Lung (tissue), 11 donors: ENCODE measurements at regions not wholly inside any gene's neighbourhood (a gene's known extent, or its start where the extent isn't known, plus 50 kb on each side); places are given as distances from the start of the nearest gene placed in this dataset.

ENCODE experiments used
- ATAC-seq: fragments of 200-7000 bp; cut with Tn5 transposase; one replicate; pipeline ENCODE4 v1.9.1; 2020; ENCODE audit warnings: moderate number of reproducible peaks; ENCODE audit not compliant: insufficient read depth, low FRiP score
- DNase-seq, 3 donors: peaks; one replicate each; pipeline ENCODE4 v3.0.0-alpha.2; 2013 to 2017
- H3K27ac ChIP-seq, 2 donors: one replicate each; pipeline ENCODE4 v1.5.1; 2013; ENCODE audit warnings: mild to moderate bottlenecking in 2 of 2, moderate library complexity in 2 of 2, control low read depth in 1 of 2, inconsistent platforms in 1 of 2, low read depth in 1 of 2, low read length in 1 of 2
- H3K27me3 ChIP-seq, 3 donors: one replicate each; pipeline ENCODE4 v1.5.1; 2013; ENCODE audit warnings: low read length in 2 of 3; ENCODE audit not compliant: control insufficient read depth in 3 of 3, insufficient read depth in 3 of 3
- H3K36me3 ChIP-seq, 4 donors: one replicate each; pipeline ENCODE4 v1.5.1; 2013; ENCODE audit warnings: low read length in 4 of 4, mild to moderate bottlenecking in 1 of 4, moderate library complexity in 1 of 4; ENCODE audit not compliant: control insufficient read depth in 4 of 4, insufficient read depth in 4 of 4
- H3K4me1 ChIP-seq, 5 donors: one replicate each; pipeline ENCODE4 v1.5.1; 2013; ENCODE audit warnings: low read length in 5 of 5, mild to moderate bottlenecking in 2 of 5, moderate library complexity in 1 of 5; ENCODE audit not compliant: control insufficient read depth in 5 of 5, insufficient read depth in 5 of 5
- H3K4me3 ChIP-seq: one replicate; pipeline ENCODE4 v1.5.1; 2013; ENCODE audit warnings: mild to moderate bottlenecking, control low read depth, moderate library complexity
- H3K9ac ChIP-seq, 2 donors: one replicate each; pipeline ENCODE4 v1.5.1; 2013; ENCODE audit warnings: low read length in 2 of 2, control low read depth in 1 of 2; ENCODE audit not compliant: insufficient read depth in 1 of 2
- H3K9me3 ChIP-seq, 4 donors: one replicate each; pipeline ENCODE4 v1.5.1; 2013; ENCODE audit warnings: low read length in 3 of 4, mild to moderate bottlenecking in 1 of 4, moderate library complexity in 1 of 4; ENCODE audit not compliant: control insufficient read depth in 4 of 4, insufficient read depth in 3 of 4
- WGBS, 2 donors: extraction: QIAGEN DNeasy Blood & Tissue Kit; methylation state at CpG; one replicate each; pipeline ENCODE4 v1.1.7; 2013; 5-methylcytosine and 5-hydroxymethylcytosine counted together
- TF ChIP-seq, protein P1 (sequence below): IDR thresholded peaks from 2 replicates; pipeline ENCODE4 v1.5.1; 2012; ENCODE audit warnings: mild to moderate bottlenecking; ENCODE audit errors: control extremely low read depth, extremely low read depth
- donor health status: control.
- donor health status: control.
- donor health status: Bipolar disorder and iron deficiency.
- donor health status: healthy.
- donor health status: DM: yes; HTN: yes; CAD: no.

DNA sequence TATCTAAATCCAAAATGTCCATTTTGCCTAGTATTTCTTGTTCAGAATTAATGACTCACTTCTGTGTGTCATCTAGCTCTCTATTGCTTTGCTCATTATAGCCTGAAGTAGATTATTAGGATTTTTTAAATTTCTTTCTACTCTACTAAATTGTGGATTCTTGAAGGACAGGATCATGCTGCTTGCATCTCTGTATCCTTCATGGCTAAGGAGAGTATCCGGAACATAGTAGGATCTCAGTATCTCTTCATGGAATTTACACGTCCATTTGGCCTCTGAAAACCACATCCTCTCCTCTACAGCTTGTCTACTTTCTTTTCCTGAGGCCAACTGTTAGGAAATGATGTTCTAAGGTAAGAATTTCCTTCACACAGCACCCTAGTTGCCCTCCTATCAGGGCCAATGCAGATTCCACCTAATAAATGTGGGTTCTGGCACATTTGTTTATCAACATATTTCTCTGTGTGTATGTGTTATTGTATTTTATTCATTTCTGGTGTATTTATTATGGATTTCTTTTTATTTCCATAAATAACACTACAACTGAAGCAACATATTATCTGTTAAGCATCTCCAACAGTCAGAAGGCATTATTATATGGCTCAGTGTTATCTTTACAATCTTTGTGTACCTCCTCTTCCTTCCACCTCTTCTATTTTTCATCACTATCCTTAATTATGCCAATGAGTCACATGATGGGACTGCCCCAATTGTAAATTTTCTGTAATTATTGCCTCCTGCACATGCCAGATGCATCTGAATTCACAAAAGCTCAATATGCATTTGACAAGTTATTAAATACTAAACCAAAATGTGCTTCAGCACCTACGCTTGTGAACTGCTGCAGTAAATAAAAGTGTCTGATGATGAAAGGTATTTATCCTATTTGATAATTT is 557.8 kb upstream of the TLE4 start:
- Histone ChIP-seq H3K4me3 (no peak overlapping the region), H3K9me3 (peaks cover 0 to 3% (median 1%) of the 10 kb centered on the region in 4 donors), H3K27me3 (no peaks in the 10 kb centered on the region), H3K9ac (no peak overlapping the region), H3K4me1 (no peaks in the 10 kb centered on the region), H3K27ac (no peak overlapping the region), H3K36me3 (no peaks in the 10 kb centered on the region)
- TF ChIP-seq, protein P1, sequence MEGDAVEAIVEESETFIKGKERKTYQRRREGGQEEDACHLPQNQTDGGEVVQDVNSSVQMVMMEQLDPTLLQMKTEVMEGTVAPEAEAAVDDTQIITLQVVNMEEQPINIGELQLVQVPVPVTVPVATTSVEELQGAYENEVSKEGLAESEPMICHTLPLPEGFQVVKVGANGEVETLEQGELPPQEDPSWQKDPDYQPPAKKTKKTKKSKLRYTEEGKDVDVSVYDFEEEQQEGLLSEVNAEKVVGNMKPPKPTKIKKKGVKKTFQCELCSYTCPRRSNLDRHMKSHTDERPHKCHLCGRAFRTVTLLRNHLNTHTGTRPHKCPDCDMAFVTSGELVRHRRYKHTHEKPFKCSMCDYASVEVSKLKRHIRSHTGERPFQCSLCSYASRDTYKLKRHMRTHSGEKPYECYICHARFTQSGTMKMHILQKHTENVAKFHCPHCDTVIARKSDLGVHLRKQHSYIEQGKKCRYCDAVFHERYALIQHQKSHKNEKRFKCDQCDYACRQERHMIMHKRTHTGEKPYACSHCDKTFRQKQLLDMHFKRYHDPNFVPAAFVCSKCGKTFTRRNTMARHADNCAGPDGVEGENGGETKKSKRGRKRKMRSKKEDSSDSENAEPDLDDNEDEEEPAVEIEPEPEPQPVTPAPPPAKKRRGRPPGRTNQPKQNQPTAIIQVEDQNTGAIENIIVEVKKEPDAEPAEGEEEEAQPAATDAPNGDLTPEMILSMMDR, result no peak
- no peak for ATAC-seq
- DNase-seq, result no peak
- 64 to 71% methylated on average over 3 of the region's 3 CpGs for WGBS, 2 donors

DNA sequence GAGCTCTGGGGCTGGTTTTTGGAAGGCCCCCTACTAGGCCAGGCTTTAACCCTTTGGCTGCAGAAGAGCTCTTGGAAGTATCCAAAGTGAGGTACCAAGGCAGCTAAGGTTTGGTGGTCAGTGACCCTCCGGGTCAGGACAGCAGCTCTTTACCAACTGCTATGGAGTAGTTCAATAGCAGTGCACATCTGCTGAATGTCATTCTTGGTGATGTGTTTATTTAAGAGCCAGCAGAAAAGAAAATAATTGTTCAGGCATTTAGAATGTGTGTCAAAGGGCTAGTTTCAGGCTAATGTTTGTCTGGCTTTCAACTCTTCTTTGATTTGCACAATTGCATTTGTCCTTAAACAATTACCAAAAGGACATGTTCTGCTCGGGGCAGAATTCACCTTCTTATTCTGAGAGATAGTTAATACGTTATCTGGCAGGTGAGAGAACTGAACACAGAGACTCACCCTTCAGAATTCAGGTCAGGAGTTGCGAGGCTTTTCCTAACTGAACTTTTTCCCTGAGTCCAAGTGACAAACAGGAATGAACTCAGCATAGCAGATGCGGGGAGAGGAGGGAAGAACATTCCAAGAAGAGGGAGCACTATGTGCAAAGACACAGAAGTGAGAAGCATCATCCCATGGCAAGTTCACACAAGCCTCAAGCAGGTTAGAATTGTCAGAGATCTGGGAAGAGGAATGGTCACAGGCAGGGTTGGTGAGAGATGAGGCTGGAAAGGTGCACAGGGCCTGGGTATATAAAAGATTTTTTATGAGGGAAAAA is 556.7 kb upstream of the TLE4 start:
- Histone ChIP-seq H3K9me3 (peaks cover 0 to 3% (median 1%) of the 10 kb centered on the region in 4 donors), H3K9ac (no peak overlapping the region), H3K27me3 (no peaks in the 10 kb centered on the region), H3K4me1 (no peaks in the 10 kb centered on the region), H3K4me3 (no peak overlapping the region), H3K27ac (no peak overlapping the region), H3K36me3 (no peaks in the 10 kb centered on the region)
- DNase-seq (no peak), ATAC-seq (no peak)
- TF ChIP-seq, protein P1, result no peak
- WGBS, 2 donors, result 55 to 69% methylated on average over 5 of the region's 5 CpGs

DNA sequence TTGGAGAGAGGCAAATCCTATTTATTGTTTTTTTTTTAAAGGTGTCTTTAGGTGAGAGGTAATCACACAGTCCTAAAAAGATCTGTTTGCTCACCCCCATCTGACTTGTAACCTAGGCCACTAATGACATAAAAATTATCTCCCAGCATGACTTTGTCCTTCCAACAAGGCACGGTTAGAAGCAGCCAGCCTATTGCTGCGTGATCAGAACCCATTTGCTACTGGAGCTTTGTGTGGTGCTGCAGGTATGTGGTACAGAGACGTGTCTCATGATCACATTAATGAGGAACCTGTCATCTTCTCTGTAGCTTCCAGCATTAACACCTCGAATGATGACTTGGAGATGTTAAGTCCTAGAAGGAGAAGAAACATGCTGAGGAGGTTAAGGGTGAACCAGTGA is 555.8 kb upstream of the TLE4 start:
- H3K36me3 ChIP-seq, result no peaks in the 10 kb centered on the region
- ATAC-seq, result no peak
- no peak overlapping the region for H3K4me3 ChIP-seq
- peaks cover 0 to 3% (median 1%) of the 10 kb centered on the region in 4 donors for H3K9me3 ChIP-seq
- H3K4me1 ChIP-seq, result no peaks in the 10 kb centered on the region
- H3K9ac ChIP-seq, result no peak overlapping the region
- H3K27me3 ChIP-seq, result no peaks in the 10 kb centered on the region
- TF ChIP-seq, protein P1, result no peak
- 77 to 86% methylated on average over 4 of the region's 4 CpGs for WGBS, 2 donors
- DNase-seq, result no peak
- no peak overlapping the region for H3K27ac ChIP-seq
